T-helper 2 cell (primary cell): ENCODE measurements at regions not wholly inside any gene's neighbourhood (a gene's known extent, or its start where the extent isn't known, plus 50 kb on each side); places are given as distances from the start of the nearest gene placed in this dataset.

ENCODE experiments used
- DNase-seq, 5 experiments: peaks; one replicate each; pipeline versions ENCODE4 v3.0.0 to v3.0.0-alpha.2; 2012 to 2022

GRCh38 chr1:219772265-219773036, 155.9 kb downstream of the SLC30A10 start:
- no peak for DNase-seq

- DNase-seq, result no peak
These were observed 157.3 kb downstream of the SLC30A10 start for GRCh38 chr1:219771080-219771479.

GRCh38 chr1:219763321-219763720, 150.4 kb upstream of the ZC3H11B start:
- DNase-seq, result no peak

- no peak for DNase-seq
These were observed 148.4 kb upstream of the ZC3H11B start for GRCh38 chr1:219761208-219761860.

- no peak for DNase-seq
These were observed 146.2 kb upstream of the ZC3H11B start for GRCh38 chr1:219759095-219759494.

GRCh38 chr1:219757890-219758289, 145.0 kb upstream of the ZC3H11B start:
- no peak for DNase-seq

- DNase-seq, result no peak
These were observed 142.3 kb upstream of the ZC3H11B start for GRCh38 chr1:219755234-219755633.

- no peak for DNase-seq
These were observed 141.9 kb upstream of the ZC3H11B start for GRCh38 chr1:219754767-219755166.

- DNase-seq, result no peak
These were observed 141.0 kb upstream of the ZC3H11B start for GRCh38 chr1:219753914-219754313.

GRCh38 chr1:219752645-219753044, 139.7 kb upstream of the ZC3H11B start:
- DNase-seq, result no peak

- no peak for DNase-seq
These were observed 139.1 kb upstream of the ZC3H11B start for GRCh38 chr1:219751870-219752507.

GRCh38 chr1:219749370-219749769, 136.5 kb upstream of the ZC3H11B start:
- DNase-seq, result no peak

GRCh38 chr1:219746141-219746540, 133.2 kb upstream of the ZC3H11B start:
- no peak for DNase-seq

- no peak for DNase-seq
These were observed 132.0 kb upstream of the ZC3H11B start for GRCh38 chr1:219744652-219745469.

- DNase-seq, result no peak
These were observed 128.4 kb upstream of the ZC3H11B start for GRCh38 chr1:219741011-219741970.

GRCh38 chr1:219733511-219734174, 120.7 kb upstream of the ZC3H11B start:
- DNase-seq, result no peak

GRCh38 chr1:219732814-219733491, 120.0 kb upstream of the ZC3H11B start:
- DNase-seq, result no peak

- no peak for DNase-seq
These were observed 118.9 kb upstream of the ZC3H11B start for GRCh38 chr1:219731771-219732170.

- DNase-seq, result no peak
These were observed 113.8 kb upstream of the ZC3H11B start for GRCh38 chr1:219726480-219727272.

- DNase-seq, result no peak
These were observed 111.5 kb upstream of the ZC3H11B start for GRCh38 chr1:219724440-219724839.
